DMS 273 (cell line): ENCODE measurements at regions not wholly inside any gene's neighbourhood (a gene's known extent, or its start where the extent isn't known, plus 50 kb on each side); places are given as distances from the start of the nearest gene placed in this dataset.
"Not testable (repeated sequence)": the region's sequence is repeated elsewhere in the genome, so short reads cannot be mapped to it uniquely, and the experiment has no call there.

Experiments
- DNase-seq: peaks from one replicate; lab custom pipeline; 2025; ENCODE audit not compliant: unreplicated experiment; lab: John Stamatoyannopoulos, UW

- DNase-seq: peak; percentile 85
These were observed 74.9 kb upstream of the WASF3 start for GRCh38 chr13:26482451-26483197.

DNA sequence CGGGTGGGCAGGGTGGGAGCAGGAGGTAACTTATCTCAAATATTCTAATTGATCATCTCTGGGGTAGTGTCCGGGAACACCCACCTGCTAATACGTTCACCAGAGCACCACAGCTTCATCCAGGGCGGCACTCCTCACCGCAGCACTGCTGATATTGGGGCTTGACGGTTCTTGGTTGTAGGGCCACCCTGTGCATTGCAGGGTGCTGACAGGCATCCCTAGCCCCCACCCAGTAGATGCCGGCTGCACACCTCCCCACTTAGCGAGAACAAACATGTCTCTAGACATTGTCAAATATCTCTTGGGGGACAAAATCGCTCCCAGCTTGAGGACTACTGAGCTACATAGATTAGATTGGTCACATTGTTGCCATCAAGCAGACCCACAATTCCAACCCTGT, 73.9 kb upstream of the WASF3 start:
- DNase-seq: no peak

DNA sequence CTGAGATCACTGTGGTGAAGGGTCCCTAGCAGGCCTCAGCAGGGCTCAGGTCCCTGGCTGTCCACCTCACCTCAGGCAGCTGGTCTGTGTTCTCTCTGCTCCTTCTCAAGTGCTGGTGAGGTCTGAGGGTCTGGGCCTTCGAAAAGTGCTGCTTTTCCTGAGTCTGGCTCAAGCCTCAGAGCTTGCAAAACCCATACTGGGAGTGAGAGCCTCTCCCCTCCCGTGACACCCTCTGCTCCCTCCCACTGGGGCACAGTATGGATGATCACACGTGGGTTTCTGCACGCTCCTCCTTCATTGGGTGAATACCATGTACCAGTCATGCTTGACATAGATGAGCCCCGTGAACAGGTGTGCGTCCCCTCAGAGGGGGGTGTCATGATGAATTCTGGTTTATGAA, 73.3 kb upstream of the WASF3 start:
- DNase-seq: no peak

GRCh38 chr13:26485288-26485687, 72.2 kb upstream of the WASF3 start:
- DNase-seq: no peak

GRCh38 chr13:26485786-26486185, 71.7 kb upstream of the WASF3 start:
- DNase-seq: no peak

DNA sequence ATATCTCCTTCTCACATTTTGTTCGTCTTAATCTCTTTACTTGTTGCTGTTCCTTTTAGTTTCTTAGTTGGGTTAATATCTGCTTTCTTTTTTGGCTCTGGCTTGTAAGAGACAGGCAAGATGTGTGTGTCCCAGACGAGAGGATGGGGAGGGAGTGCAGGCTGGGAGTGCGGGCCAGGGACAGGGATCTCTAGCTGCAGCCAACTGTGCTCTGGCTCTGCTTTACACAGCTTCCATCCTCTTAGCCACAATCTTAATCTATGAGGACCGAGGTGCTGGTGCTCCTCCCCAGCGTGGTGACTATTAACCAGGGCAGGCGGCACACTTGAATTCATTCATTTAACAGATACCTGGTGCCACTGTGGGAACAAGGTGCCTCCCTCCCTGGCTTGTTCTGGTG, 70.9 kb upstream of the WASF3 start:
- no peak for DNase-seq

GRCh38 chr13:26487781-26488180, 69.7 kb upstream of the WASF3 start:
- no peak for DNase-seq

- DNase-seq: peak; percentile 35
These were observed 69.1 kb upstream of the WASF3 start for GRCh38 chr13:26488236-26489003.

GRCh38 chr13:26492301-26492700, 65.2 kb upstream of the WASF3 start:
- DNase-seq: not testable (repeated sequence)

- DNase-seq: peak; percentile 47
These were observed 62.8 kb upstream of the WASF3 start for GRCh38 chr13:26494571-26495195.

GRCh38 chr13:26495750-26496149, 61.7 kb upstream of the WASF3 start:
- no peak for DNase-seq

DNA sequence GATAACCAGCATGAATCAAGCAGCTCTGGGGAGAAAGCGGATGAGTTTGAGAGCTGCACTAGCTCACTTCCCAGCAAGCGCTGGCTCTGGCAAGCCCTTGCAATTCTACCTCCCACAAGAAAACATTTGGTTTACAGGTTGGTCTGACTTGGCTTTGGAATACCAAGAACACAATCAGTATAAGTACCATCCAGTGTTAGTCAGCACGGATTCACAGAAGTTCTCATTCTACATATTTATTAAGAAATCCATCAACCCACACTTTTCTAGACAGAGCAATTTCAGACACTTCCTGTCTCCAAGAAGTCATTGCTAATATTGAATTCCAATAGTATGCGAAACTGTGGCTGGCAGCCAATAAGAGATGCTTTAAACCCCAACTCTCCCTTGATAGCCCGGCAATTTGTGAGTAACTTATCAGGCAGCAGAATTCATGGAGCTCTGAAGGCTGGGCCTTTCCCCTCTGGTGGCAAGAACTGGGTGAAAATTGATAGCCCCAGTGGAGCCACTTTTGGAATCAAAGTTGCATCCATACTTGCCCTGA, 59.4 kb upstream of the WASF3 start:
- DNase-seq: peak; percentile 37

- DNase-seq: peak; percentile 60
These were observed 58.6 kb upstream of the WASF3 start for GRCh38 chr13:26498656-26499601.

- no peak for DNase-seq
These were observed 56.7 kb upstream of the WASF3 start for GRCh38 chr13:26500618-26501320.

- DNase-seq: no peak
These were observed 55.8 kb upstream of the WASF3 start for GRCh38 chr13:26501641-26502040.

DNA sequence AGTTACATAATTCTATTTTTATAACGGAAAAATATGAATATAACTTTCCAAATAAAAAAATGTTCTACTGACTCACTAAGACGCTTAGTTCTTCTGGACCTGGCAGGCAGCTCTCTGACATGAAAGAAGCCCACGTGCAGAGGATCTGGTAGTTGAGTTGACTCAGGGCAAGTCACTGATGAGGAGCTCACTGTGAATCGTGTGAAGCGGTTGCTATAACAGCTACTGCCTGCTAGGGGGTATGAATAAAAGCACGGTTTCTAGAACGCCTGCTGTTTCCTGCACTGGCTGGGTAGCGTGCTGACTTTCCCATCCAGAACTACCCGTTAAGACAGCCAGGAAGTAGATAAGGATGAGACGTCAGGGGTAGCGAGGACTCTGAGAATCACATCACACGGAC, 54.7 kb upstream of the WASF3 start:
- peak; percentile 12 for DNase-seq

DNA sequence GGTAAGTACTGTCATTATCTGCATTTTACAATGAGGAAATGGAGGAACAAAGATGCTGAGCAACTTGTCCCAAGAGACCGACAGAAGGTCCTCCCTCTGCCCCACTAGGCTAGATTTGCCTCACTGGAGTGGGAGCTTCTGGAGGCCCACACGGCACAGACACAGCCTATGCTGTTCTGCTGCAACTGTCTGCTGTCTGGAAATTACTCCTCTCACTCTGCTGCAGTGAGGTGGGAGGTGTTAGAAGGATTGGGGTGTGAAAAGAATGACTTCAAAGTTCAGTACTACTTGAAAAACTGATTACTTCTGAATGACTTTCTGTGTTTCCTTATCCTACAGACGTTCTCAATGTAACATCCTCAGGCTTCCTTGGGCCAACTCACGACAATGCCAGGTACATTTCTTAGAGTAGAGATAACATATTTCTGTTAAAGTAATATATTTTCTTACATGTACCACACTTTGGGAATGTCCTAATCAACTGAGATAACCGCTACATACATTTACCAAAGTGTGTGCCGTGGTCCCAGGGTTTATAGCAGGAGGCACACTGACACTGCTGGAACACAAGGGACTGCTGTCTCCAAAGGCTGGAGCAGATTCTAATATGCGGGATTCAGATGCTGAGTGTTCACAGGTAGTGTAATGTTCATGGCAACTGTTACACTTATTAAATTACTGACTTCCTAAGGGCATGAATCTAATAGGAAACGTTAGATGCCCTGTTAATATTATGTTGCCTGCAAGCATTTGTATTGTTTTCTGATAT, 53.5 kb upstream of the WASF3 start:
- DNase-seq: peak; percentile 24
